SK-N-SH treated with all-trans-retinoic acid at 6 μM for 48 hours (cell line): ENCODE measurements at regions not wholly inside any gene's neighbourhood (a gene's known extent, or its start where the extent isn't known, plus 50 kb on each side); places are given as distances from the start of the nearest gene placed in this dataset.

ENCODE experiments used
- ATAC-seq: fragments of 200-7000 bp; cut with Tn5 transposase; 3 replicates; pipeline ENCODE4 v1.9.1; 2020; ENCODE audit warnings: mild to moderate bottlenecking, moderate library complexity
- ARNTL ChIP-seq: fragments of 450-650 bp; formaldehyde crosslinking; IDR thresholded peaks from 2 replicates; pipeline ENCODE4 v1.5.0; 2020; ENCODE audit warnings: low read depth, mild to moderate bottlenecking, moderate library complexity, borderline replicate concordance
- BACH2 ChIP-seq: fragments of 250-450 bp; sonication (Bioruptor Pico); IDR thresholded peaks from 2 replicates; pipeline ENCODE4 v1.9.0; 2021; ENCODE audit warnings: mild to moderate bottlenecking, borderline replicate concordance
- CSDC2 ChIP-seq: fragments of 250-450 bp; sonication (Bioruptor Pico); IDR thresholded peaks from 2 replicates; pipeline ENCODE4 v1.5.0; 2020; ENCODE audit warnings: mild to moderate bottlenecking, moderate library complexity
- ESRRG ChIP-seq: fragments of 250-450 bp; sonication (Bioruptor Pico); IDR thresholded peaks from 2 replicates; pipeline ENCODE4 v1.6.1; 2021; ENCODE audit warnings: mild to moderate bottlenecking
- GLIS3 ChIP-seq: fragments of 250-450 bp; sonication (Bioruptor Pico); IDR thresholded peaks from 2 replicates; pipeline ENCODE4 v1.5.0; 2020; ENCODE audit warnings: mild to moderate bottlenecking, moderate library complexity
- ISL1 ChIP-seq: fragments of 250-450 bp; sonication (Bioruptor Pico); IDR thresholded peaks from 2 replicates; pipeline ENCODE4 v2.1.2; 2022; ENCODE audit warnings: mild to moderate bottlenecking, moderate library complexity
- OSR1 ChIP-seq: fragments of 250-450 bp; sonication (Bioruptor Pico); IDR thresholded peaks from 2 replicates; pipeline ENCODE4 v1.8.0; 2022; ENCODE audit warnings: moderate library complexity, mild to moderate bottlenecking, inconsistent platforms
- POU6F1 ChIP-seq: fragments of 250-450 bp; sonication (Bioruptor Pico); IDR thresholded peaks from 2 replicates; pipeline ENCODE4 v1.8.0; 2021; ENCODE audit warnings: low read depth, mild to moderate bottlenecking, moderate library complexity, borderline replicate concordance
- PPARA ChIP-seq: fragments of 250-450 bp; sonication (Bioruptor Pico); IDR thresholded peaks from 2 replicates; pipeline ENCODE4 v1.5.0; 2020; ENCODE audit warnings: mild to moderate bottlenecking, borderline replicate concordance
- RARB ChIP-seq: fragments of 250-450 bp; sonication (Bioruptor Pico); IDR thresholded peaks from 2 replicates; pipeline ENCODE4 v1.8.0; 2021; ENCODE audit warnings: mild to moderate bottlenecking, moderate library complexity
- SNAI2 ChIP-seq: fragments of 250-450 bp; sonication (Bioruptor Pico); IDR thresholded peaks from 2 replicates; pipeline ENCODE4 v1.5.0; 2020; ENCODE audit warnings: mild to moderate bottlenecking, moderate library complexity
- TOX ChIP-seq: fragments of 250-450 bp; sonication (Bioruptor Pico); IDR thresholded peaks from 2 replicates; pipeline ENCODE4 v1.8.0; 2021; ENCODE audit warnings: mild to moderate bottlenecking, moderate library complexity, borderline replicate concordance
- ZC3H10 ChIP-seq: fragments of 250-450 bp; sonication (Bioruptor Pico); IDR thresholded peaks from 2 replicates; pipeline ENCODE4 v1.5.1; 2021; ENCODE audit warnings: mild to moderate bottlenecking, moderate library complexity
- ZFP3 ChIP-seq: fragments of 250-450 bp; sonication (Bioruptor Pico); IDR thresholded peaks from 2 replicates; pipeline ENCODE4 v1.5.0; 2020; ENCODE audit warnings: mild to moderate bottlenecking, moderate library complexity
- ZFP30 ChIP-seq: fragments of 450-650 bp; formaldehyde crosslinking; IDR thresholded peaks from 2 replicates; pipeline ENCODE4 v1.5.0; 2022; ENCODE audit warnings: mild to moderate bottlenecking, moderate library complexity
- ZNF565 ChIP-seq: fragments of 450-650 bp; formaldehyde crosslinking; conservative IDR thresholded peaks from 2 replicates; pipeline ENCODE4 v1.5.0; 2020; ENCODE audit warnings: low read depth, mild to moderate bottlenecking, moderate library complexity
- ZNF70 ChIP-seq: fragments of 450-650 bp; formaldehyde crosslinking; IDR thresholded peaks from 2 replicates; pipeline ENCODE4 v1.5.0; 2020; ENCODE audit warnings: mild to moderate bottlenecking, moderate library complexity
- ZNF8 ChIP-seq: fragments of 450-650 bp; formaldehyde crosslinking; IDR thresholded peaks from 2 replicates; pipeline ENCODE4 v1.5.0; 2020; ENCODE audit warnings: mild to moderate bottlenecking, moderate library complexity
- TF ChIP-seq, protein P1 (sequence below): fragments of 250-450 bp; sonication (Bioruptor Pico); IDR thresholded peaks from 2 replicates; pipeline ENCODE4 v1.5.0; 2020; ENCODE audit warnings: mild to moderate bottlenecking, moderate library complexity
- TF ChIP-seq, protein P2 (sequence below): fragments of 250-450 bp; sonication (Bioruptor Pico); IDR thresholded peaks from 2 replicates; pipeline ENCODE4 v1.5.1; 2020; ENCODE audit warnings: low read depth, mild to moderate bottlenecking, moderate library complexity
- TF ChIP-seq, protein P3 (sequence below): fragments of 250-450 bp; sonication (Bioruptor Pico); IDR thresholded peaks from 2 replicates; pipeline ENCODE4 v1.8.0; 2020; ENCODE audit warnings: mild to moderate bottlenecking, moderate library complexity, borderline replicate concordance

- TF ChIP-seq RARB (CRISPR knock-in tag) (no peak), ZNF565 (CRISPR knock-in tag) (no peak), GLIS3 (CRISPR knock-in tag) (no peak), ZFP30 (CRISPR knock-in tag) (no peak), BACH2 (CRISPR knock-in tag) (no peak), OSR1 (CRISPR knock-in tag) (no peak), CSDC2 (no peak), POU6F1 (no peak), ZNF8 (CRISPR knock-in tag) (no peak), PPARA (no peak), ISL1 (CRISPR knock-in tag) (no peak), ZFP3 (CRISPR knock-in tag) (no peak), ARNTL (CRISPR knock-in tag) (no peak), ESRRG (CRISPR knock-in tag) (no peak), SNAI2 (CRISPR knock-in tag) (no peak), ZNF70 (CRISPR knock-in tag) (no peak), TOX (CRISPR knock-in tag) (no peak)
- TF ChIP-seq, protein P1, sequence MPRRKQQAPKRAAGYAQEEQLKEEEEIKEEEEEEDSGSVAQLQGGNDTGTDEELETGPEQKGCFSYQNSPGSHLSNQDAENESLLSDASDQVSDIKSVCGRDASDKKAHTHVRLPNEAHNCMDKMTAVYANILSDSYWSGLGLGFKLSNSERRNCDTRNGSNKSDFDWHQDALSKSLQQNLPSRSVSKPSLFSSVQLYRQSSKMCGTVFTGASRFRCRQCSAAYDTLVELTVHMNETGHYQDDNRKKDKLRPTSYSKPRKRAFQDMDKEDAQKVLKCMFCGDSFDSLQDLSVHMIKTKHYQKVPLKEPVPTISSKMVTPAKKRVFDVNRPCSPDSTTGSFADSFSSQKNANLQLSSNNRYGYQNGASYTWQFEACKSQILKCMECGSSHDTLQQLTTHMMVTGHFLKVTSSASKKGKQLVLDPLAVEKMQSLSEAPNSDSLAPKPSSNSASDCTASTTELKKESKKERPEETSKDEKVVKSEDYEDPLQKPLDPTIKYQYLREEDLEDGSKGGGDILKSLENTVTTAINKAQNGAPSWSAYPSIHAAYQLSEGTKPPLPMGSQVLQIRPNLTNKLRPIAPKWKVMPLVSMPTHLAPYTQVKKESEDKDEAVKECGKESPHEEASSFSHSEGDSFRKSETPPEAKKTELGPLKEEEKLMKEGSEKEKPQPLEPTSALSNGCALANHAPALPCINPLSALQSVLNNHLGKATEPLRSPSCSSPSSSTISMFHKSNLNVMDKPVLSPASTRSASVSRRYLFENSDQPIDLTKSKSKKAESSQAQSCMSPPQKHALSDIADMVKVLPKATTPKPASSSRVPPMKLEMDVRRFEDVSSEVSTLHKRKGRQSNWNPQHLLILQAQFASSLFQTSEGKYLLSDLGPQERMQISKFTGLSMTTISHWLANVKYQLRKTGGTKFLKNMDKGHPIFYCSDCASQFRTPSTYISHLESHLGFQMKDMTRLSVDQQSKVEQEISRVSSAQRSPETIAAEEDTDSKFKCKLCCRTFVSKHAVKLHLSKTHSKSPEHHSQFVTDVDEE (CRISPR knock-in tag) = no peak
- TF ChIP-seq, protein P2, sequence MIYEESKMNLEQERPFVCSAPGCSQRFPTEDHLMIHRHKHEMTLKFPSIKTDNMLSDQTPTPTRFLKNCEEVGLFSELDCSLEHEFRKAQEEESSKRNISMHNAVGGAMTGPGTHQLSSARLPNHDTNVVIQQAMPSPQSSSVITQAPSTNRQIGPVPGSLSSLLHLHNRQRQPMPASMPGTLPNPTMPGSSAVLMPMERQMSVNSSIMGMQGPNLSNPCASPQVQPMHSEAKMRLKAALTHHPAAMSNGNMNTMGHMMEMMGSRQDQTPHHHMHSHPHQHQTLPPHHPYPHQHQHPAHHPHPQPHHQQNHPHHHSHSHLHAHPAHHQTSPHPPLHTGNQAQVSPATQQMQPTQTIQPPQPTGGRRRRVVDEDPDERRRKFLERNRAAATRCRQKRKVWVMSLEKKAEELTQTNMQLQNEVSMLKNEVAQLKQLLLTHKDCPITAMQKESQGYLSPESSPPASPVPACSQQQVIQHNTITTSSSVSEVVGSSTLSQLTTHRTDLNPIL = no peak
- TF ChIP-seq, protein P3, sequence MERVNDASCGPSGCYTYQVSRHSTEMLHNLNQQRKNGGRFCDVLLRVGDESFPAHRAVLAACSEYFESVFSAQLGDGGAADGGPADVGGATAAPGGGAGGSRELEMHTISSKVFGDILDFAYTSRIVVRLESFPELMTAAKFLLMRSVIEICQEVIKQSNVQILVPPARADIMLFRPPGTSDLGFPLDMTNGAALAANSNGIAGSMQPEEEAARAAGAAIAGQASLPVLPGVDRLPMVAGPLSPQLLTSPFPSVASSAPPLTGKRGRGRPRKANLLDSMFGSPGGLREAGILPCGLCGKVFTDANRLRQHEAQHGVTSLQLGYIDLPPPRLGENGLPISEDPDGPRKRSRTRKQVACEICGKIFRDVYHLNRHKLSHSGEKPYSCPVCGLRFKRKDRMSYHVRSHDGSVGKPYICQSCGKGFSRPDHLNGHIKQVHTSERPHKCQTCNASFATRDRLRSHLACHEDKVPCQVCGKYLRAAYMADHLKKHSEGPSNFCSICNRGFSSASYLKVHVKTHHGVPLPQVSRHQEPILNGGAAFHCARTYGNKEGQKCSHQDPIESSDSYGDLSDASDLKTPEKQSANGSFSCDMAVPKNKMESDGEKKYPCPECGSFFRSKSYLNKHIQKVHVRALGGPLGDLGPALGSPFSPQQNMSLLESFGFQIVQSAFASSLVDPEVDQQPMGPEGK (CRISPR knock-in tag) = no peak
- no peak for ATAC-seq
Measured at GRCh38 chr4:166535865-166536264, 662.8 kb downstream of the TLL1 start.

GRCh38 chr4:166538491-166539005 lies 665.5 kb downstream of the TLL1 start:
- ATAC-seq = no peak
- TF ChIP-seq ZC3H10 (CRISPR knock-in tag) (no peak), BACH2 (CRISPR knock-in tag) (no peak), ZNF70 (CRISPR knock-in tag) (no peak), ESRRG (CRISPR knock-in tag) (no peak), TOX (CRISPR knock-in tag) (no peak), GLIS3 (CRISPR knock-in tag) (no peak)
- TF ChIP-seq, protein P2 = no peak

GRCh38 chr4:166546009-166546408 lies 673.0 kb downstream of the TLL1 start:
- ATAC-seq = no peak
- TF ChIP-seq ZNF565 (CRISPR knock-in tag) = no peak
- no peak for TF ChIP-seq OSR1 (CRISPR knock-in tag)
- TF ChIP-seq PPARA = no peak
